Stomach (tissue), 4 donors: ENCODE measurements at regions not wholly inside any gene's neighbourhood (a gene's known extent, or its start where the extent isn't known, plus 50 kb on each side); places are given as distances from the start of the nearest gene placed in this dataset.

Source experiments
- CTCF ChIP-seq, 7 experiments: fragments of 450-650 bp in 4 of 7; fragments of 200-600 bp in 3 of 7; sonication (generic) in 3 of 7; IDR thresholded peaks; one replicate each; pipeline ENCODE4 v1.5.1; 2016 to 2019; ENCODE audit warnings: antibody characterized with exemption in 7 of 7, control low read depth in 2 of 7, mild to moderate bottlenecking in 1 of 7
- EP300 ChIP-seq: sonication (generic); formaldehyde crosslinking; IDR thresholded peaks from one replicate; pipeline ENCODE4 v1.6.1; 2017; ENCODE audit warnings: antibody characterized with exemption
- POLR2A ChIP-seq, 4 donors: fragments of 450-650 bp; IDR thresholded peaks; one replicate each; pipeline ENCODE4 v1.6.1; 2016; ENCODE audit warnings: antibody characterized with exemption in 4 of 4, control low read depth in 2 of 4, mild to moderate bottlenecking in 1 of 4, moderate library complexity in 1 of 4
- POLR2AphosphoS5 ChIP-seq, 3 donors: sonication (generic); formaldehyde crosslinking; IDR thresholded peaks; one replicate each; pipeline ENCODE4 v1.6.1; 2016; ENCODE audit warnings: antibody characterized with exemption in 3 of 3

- TF ChIP-seq CTCF (IDR thresholded peaks at IDR 0.05) (no peak), POLR2A (IDR thresholded peaks at IDR 0.05) (no peak), POLR2AphosphoS5 (IDR thresholded peaks at IDR 0.05) (no peak), EP300 (no peak)
Measured at GRCh38 chr1:176285996-176286395, 78.9 kb upstream of the COP1 start.
